HFF-Myc (cell line): ENCODE measurements at regions not wholly inside any gene's neighbourhood (a gene's known extent, or its start where the extent isn't known, plus 50 kb on each side); places are given as distances from the start of the nearest gene placed in this dataset.

Experiments
- DNase-seq: peaks from one replicate; pipeline ENCODE4 v3.0.0-alpha.2; 2011; ENCODE audit warnings: low read depth; ENCODE audit errors: extremely low read depth
- H3K4me3 ChIP-seq: replicated peaks from 2 replicates; pipeline ENCODE4 v1.5.1; 2011; ENCODE audit warnings: low read depth, mild to moderate bottlenecking, control low read depth, low read length
- CTCF ChIP-seq: IDR thresholded peaks from 2 replicates; pipeline ENCODE4 v1.5.1; 2012; ENCODE audit warnings: mild to moderate bottlenecking, low read depth, low read length, control low read depth; ENCODE audit errors: missing control alignments

DNA sequence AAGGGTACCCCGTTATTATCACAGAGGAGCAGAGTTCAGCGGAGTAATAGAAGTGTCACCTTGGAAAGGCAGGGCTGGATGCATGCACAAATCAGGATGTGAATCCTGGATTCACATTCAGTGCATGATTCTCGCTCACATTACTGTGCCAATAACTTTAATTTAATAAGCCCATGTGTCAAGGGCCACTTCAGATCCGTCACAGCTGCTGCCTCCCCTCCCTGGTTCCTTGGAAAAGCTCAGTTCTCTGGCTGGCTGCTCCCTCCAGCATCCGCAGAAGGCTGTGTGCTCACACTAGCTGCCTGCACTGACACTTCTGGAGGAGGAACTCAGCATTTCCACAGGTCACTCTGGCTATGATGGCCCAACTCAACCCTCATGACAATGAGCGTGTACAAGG lies 256.8 kb upstream of the ADAMTS16 start:
- DNase-seq, result no peak
- H3K4me3 ChIP-seq, result no peak overlapping the region
- TF ChIP-seq CTCF, result no peak

GRCh38 chr5:4893063-4893744 lies 246.9 kb upstream of the ADAMTS16 start:
- DNase-seq, result no peak
- no peak for TF ChIP-seq CTCF
- H3K4me3 ChIP-seq, result no peak overlapping the region

- no peak overlapping the region for H3K4me3 ChIP-seq
- TF ChIP-seq CTCF, result no peak
Measured at GRCh38 chr5:4896328-4896727, 243.8 kb upstream of the ADAMTS16 start.

GRCh38 chr5:4901305-4901811 lies 238.8 kb upstream of the ADAMTS16 start:
- TF ChIP-seq CTCF, result no peak
- no peak overlapping the region for H3K4me3 ChIP-seq
- no peak for DNase-seq

More at GRCh38 chr5:4896328-4896727, 243.8 kb upstream of the ADAMTS16 start:
- DNase-seq, result no peak

DNA sequence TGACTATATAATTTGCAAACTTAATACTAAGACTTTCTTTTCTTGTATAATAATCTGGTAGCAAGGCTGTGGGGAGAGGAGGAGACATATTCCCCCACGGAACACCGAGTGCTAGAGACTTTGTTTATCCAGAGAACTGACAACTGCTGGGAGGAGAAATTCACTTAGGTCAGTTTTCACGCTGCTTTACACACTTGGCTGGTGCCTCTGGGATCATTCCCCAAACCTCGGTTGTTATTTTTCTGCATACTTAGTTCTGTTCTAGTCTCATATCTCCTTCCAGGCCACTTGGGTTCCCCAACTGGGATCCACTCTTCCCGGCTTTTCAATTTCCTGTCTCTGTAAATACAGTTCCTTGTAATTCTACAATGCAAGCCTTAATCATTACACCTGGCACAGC lies 238.2 kb upstream of the ADAMTS16 start:
- no peak for DNase-seq
- TF ChIP-seq CTCF, result no peak

GRCh38 chr5:4905674-4906520 lies 234.2 kb upstream of the ADAMTS16 start:
- H3K4me3 ChIP-seq, result no peak overlapping the region
- no peak for TF ChIP-seq CTCF
- no peak for DNase-seq

More for the DNA sequence above, 238.2 kb upstream of the ADAMTS16 start:
- H3K4me3 ChIP-seq, result no peak overlapping the region
